DOHH2 (cell line): ENCODE measurements at regions not wholly inside any gene's neighbourhood (a gene's known extent, or its start where the extent isn't known, plus 50 kb on each side); places are given as distances from the start of the nearest gene placed in this dataset.

ENCODE experiments used
- H3F3A ChIP-seq: fragments of 200-600 bp; sonication (generic), shearing (Covaris generic); 2 replicates; pipeline ENCODE4 v1.6.0; 2016; ENCODE audit warnings: antibody characterized with exemption, mild to moderate bottlenecking; ENCODE audit not compliant: control insufficient read depth, insufficient read depth
- H3K27ac ChIP-seq: fragments of 200-600 bp; sonication (generic); 2 replicates; pipeline ENCODE4 v1.5.1; 2014; ENCODE audit warnings: low read depth, mild to moderate bottlenecking, low read length, moderate library complexity
- H3K27me3 ChIP-seq: fragments of 200-600 bp; sonication (generic); 2 replicates; pipeline ENCODE4 v1.6.1; 2014; ENCODE audit warnings: mild to moderate bottlenecking, low read length, mixed read lengths; ENCODE audit not compliant: control insufficient read depth
- H3K36me3 ChIP-seq: fragments of 200-600 bp; sonication (generic); 2 replicates; pipeline ENCODE4 v1.6.1; 2014; ENCODE audit warnings: mild to moderate bottlenecking, low read length, moderate library complexity, mixed read lengths; ENCODE audit not compliant: control insufficient read depth
- H3K4me1 ChIP-seq: fragments of 200-600 bp; sonication (generic); 2 replicates; pipeline ENCODE4 v1.6.1; 2014; ENCODE audit warnings: mild to moderate bottlenecking, low read length, mixed read lengths; ENCODE audit not compliant: control insufficient read depth
- H3K4me2 ChIP-seq: fragments of 200-600 bp; sonication (generic); 2 replicates; pipeline ENCODE4 v1.6.0; 2014; ENCODE audit warnings: mild to moderate bottlenecking, low read length, moderate library complexity
- H3K4me3 ChIP-seq: fragments of 200-600 bp; sonication (generic); 2 replicates; pipeline ENCODE4 v1.5.1; 2014; ENCODE audit warnings: mild to moderate bottlenecking, low read length, mixed read lengths
- H3K79me2 ChIP-seq: fragments of 200-600 bp; sonication (generic); 2 replicates; pipeline ENCODE4 v1.6.1; 2014; ENCODE audit warnings: mild to moderate bottlenecking, low read length, mixed read lengths; ENCODE audit not compliant: control insufficient read depth
- H3K9me2 ChIP-seq: fragments of 200-600 bp; sonication (generic); replicated peaks from 2 replicates; pipeline ENCODE4 v1.6.1; 2014; ENCODE audit warnings: mild to moderate bottlenecking, low read length, mixed read lengths; ENCODE audit not compliant: control insufficient read depth
- H3K9me3 ChIP-seq: fragments of 200-600 bp; sonication (generic); 2 replicates; pipeline ENCODE4 v1.6.1; 2014; ENCODE audit warnings: antibody characterized with exemption, low read length, mixed read lengths; ENCODE audit not compliant: control insufficient read depth, insufficient read depth
- H4K20me1 ChIP-seq: fragments of 200-600 bp; sonication (generic); 2 replicates; pipeline ENCODE4 v1.6.0; 2014; ENCODE audit warnings: low read depth, mild to moderate bottlenecking, antibody characterized with exemption, low read length, moderate library complexity; ENCODE audit not compliant: control insufficient read depth, insufficient read depth
- EZH2phosphoT487 ChIP-seq: fragments of 200-600 bp; sonication (generic); IDR thresholded peaks from 2 replicates; pipeline ENCODE4 v1.6.1; 2017; ENCODE audit warnings: borderline replicate concordance, mild to moderate bottlenecking, antibody characterized with exemption, low read length, moderate library complexity, mixed read lengths
- TF ChIP-seq, protein P1 (sequence below): fragments of 200-600 bp; sonication (generic); IDR thresholded peaks from one replicate; pipeline ENCODE4 v1.5.1; 2014; ENCODE audit warnings: antibody characterized with exemption, mild to moderate bottlenecking, low read depth, low read length; ENCODE audit not compliant: poor library complexity, severe bottlenecking

DNA sequence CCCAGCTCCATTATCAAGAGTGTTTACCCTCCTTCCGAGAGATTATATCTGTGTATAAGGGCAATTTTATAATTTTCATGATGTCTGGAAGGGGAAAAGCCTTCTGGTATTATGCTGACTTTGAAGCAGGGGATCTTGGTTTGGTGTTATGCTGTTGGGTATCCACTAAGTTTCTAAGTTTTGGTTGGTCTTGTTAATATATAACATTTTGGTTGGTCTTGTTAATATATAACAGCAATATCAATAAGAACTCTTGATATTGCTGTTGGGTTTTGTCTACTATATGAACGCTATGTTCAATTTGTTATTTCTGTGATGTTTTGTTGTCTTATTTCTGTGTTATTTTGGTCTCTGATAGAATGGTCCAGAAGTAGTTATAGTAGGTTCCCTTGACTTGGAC, 349.2 kb upstream of the LRFN5 start:
- Histone ChIP-seq H3F3A (no peaks in the 10 kb centered on the region), H3K27me3 (no peaks in the 10 kb centered on the region), H3K4me2 (no peak overlapping the region), H3K27ac (no peak overlapping the region), H3K9me2 (no peaks in the 10 kb centered on the region), H3K79me2 (no peaks in the 10 kb centered on the region), H3K4me1 (no peaks in the 10 kb centered on the region), H3K9me3 (peaks cover 12% of the 10 kb centered on the region; the same call in 1 of the 2 replicates), H3K4me3 (no peak overlapping the region), H4K20me1 (no peaks in the 10 kb centered on the region), H3K36me3 (no peaks in the 10 kb centered on the region)
- TF ChIP-seq EZH2phosphoT487: no peak
- TF ChIP-seq, protein P1, sequence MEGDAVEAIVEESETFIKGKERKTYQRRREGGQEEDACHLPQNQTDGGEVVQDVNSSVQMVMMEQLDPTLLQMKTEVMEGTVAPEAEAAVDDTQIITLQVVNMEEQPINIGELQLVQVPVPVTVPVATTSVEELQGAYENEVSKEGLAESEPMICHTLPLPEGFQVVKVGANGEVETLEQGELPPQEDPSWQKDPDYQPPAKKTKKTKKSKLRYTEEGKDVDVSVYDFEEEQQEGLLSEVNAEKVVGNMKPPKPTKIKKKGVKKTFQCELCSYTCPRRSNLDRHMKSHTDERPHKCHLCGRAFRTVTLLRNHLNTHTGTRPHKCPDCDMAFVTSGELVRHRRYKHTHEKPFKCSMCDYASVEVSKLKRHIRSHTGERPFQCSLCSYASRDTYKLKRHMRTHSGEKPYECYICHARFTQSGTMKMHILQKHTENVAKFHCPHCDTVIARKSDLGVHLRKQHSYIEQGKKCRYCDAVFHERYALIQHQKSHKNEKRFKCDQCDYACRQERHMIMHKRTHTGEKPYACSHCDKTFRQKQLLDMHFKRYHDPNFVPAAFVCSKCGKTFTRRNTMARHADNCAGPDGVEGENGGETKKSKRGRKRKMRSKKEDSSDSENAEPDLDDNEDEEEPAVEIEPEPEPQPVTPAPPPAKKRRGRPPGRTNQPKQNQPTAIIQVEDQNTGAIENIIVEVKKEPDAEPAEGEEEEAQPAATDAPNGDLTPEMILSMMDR: no peak

DNA sequence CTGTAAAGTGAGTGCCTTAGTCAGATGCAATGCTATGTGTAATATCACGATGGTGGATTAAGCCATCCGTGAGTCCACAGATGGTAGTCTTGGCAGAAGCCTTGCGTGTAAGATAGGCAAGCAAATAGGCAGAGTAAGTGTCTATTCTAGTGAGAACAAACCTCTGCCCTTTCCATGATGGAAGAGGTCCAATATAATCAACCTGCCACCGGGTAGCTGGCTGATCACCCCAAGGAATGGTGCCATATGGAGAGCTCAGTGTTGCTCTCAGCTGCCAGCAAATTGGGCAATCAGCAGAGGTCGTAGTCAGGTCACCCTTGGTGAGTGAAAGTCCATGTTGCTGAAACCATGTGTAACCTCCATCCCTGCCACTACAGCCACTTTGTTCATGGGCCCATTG, 371.2 kb upstream of the LRFN5 start:
- no peak overlapping the region for H3K27ac ChIP-seq
- H3K9me2 ChIP-seq: no peaks in the 10 kb centered on the region
- no peaks in the 10 kb centered on the region for H3K9me3 ChIP-seq
- no peaks in the 10 kb centered on the region for H3K4me1 ChIP-seq
- H3K79me2 ChIP-seq: no peaks in the 10 kb centered on the region
- H4K20me1 ChIP-seq: no peaks in the 10 kb centered on the region
- no peaks in the 10 kb centered on the region for H3K36me3 ChIP-seq
- no peak for TF ChIP-seq EZH2phosphoT487
- TF ChIP-seq, protein P1: no peak
- H3K4me2 ChIP-seq: no peak overlapping the region
- H3K27me3 ChIP-seq: no peaks in the 10 kb centered on the region
- H3K4me3 ChIP-seq: no peak overlapping the region
- H3F3A ChIP-seq: no peaks in the 10 kb centered on the region

DNA sequence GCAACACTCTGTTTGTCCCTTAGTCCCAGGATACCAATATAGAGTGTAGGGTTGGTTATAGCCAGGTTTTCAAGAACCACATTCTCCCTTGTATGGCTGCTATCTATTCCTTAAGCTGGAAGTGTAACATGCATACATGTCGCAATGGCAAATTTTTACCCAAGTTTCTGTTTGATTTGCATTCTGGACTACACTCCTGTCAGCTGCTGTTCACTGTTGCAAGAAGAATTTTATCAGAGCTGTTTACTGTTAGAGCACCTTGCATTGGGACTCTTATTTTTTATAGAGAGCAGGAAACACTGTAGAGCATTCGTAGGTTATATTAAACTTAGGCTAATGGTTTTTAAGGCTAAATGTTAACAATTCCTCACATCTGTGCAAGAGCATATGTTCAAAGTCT, 376.0 kb upstream of the LRFN5 start:
- no peak overlapping the region for H3K4me2 ChIP-seq
- no peaks in the 10 kb centered on the region for H3K9me3 ChIP-seq
- no peaks in the 10 kb centered on the region for H3F3A ChIP-seq
- no peaks in the 10 kb centered on the region for H3K79me2 ChIP-seq
- no peaks in the 10 kb centered on the region for H3K36me3 ChIP-seq
- no peak overlapping the region for H3K27ac ChIP-seq
- no peak overlapping the region for H3K4me3 ChIP-seq
- no peaks in the 10 kb centered on the region for H3K9me2 ChIP-seq
- TF ChIP-seq, protein P1: no peak
- no peak for TF ChIP-seq EZH2phosphoT487
- no peaks in the 10 kb centered on the region for H4K20me1 ChIP-seq
- H3K4me1 ChIP-seq: no peaks in the 10 kb centered on the region
- H3K27me3 ChIP-seq: no peaks in the 10 kb centered on the region

DNA sequence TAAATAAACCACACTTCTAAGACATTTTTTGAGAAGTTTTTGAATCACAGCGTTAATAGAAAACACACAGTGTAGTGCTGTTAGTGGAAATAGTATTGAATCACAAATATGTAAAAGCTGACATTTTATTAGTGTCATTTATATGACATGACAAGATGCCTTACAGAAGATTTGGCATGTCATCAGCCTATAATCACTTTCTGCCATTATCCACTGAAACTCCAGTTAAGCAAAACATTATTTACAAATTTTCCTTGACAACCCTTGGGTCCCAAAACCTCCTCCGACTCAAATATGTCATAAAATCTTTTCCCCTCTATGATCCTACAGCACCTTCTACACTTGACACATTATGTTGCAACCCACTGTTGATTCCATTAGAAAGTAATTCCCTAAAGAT, 376.9 kb upstream of the LRFN5 start:
- no peaks in the 10 kb centered on the region for H3K79me2 ChIP-seq
- no peak overlapping the region for H3K27ac ChIP-seq
- H3K9me3 ChIP-seq: no peaks in the 10 kb centered on the region
- no peak overlapping the region for H3K4me3 ChIP-seq
- H3K9me2 ChIP-seq: no peaks in the 10 kb centered on the region
- H3K4me2 ChIP-seq: no peak overlapping the region
- H3K27me3 ChIP-seq: no peaks in the 10 kb centered on the region
- no peaks in the 10 kb centered on the region for H3K4me1 ChIP-seq
- H3F3A ChIP-seq: no peaks in the 10 kb centered on the region
- TF ChIP-seq, protein P1: no peak
- no peak for TF ChIP-seq EZH2phosphoT487
- no peaks in the 10 kb centered on the region for H4K20me1 ChIP-seq
- no peaks in the 10 kb centered on the region for H3K36me3 ChIP-seq
